ENCODE measurements at regions not wholly inside any gene's neighbourhood (a gene's known extent, or its start where the extent isn't known, plus 50 kb on each side); places are given as distances from the start of the nearest gene placed in this dataset.

DNA sequence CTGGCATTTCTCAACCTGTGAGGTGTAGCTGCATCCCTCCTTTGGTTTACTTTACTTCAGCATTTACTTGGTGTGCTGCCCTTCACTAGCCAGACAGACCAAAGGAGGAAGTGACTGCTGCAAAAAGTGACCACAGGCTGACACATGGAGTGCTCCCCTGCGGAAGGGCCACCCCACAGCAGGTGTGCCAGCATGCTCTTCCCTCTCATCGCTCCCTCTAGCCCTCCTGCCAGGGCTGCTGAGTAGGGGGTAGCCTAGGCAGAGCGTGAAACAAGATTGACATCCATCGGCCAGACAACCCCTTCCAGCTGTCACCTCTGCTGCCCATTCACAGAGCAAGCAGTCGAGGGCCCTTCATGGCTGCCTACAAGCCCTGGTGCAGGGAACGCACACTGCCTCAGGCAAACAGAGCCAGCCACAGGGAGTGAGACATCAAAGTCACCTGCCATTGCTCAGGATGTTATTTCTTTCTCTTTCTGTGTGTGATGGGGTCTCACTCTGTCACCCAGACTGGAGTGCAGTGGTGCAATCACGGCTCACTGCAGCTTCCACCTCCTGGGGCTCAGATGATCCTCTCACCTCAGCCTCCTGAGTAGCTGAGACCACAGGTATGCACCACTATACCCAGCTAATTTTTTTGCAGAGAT lies 102.0 kb upstream of the RPS6KA2 start:
- no CpG with 5 or more reads among the region's 7 CpGs for WGBS (ENCODE audit: insufficient coverage, insufficient read length)
- DNase-seq (ENCODE audit: low read depth, low spot score), result no peak
- peaks cover 2% of the 10 kb centered on the region; the same call in 1 of the 2 replicates for H3K4me1 ChIP-seq (ENCODE audit: control insufficient read depth, insufficient read depth, low read length)
- H3K27me3 ChIP-seq (ENCODE audit: control insufficient read depth, insufficient read depth, low read length), result no peaks in the 10 kb centered on the region
- H3K36me3 ChIP-seq (ENCODE audit: control insufficient read depth, insufficient read depth, low read length), result no peaks in the 10 kb centered on the region
- no peaks in the 10 kb centered on the region for H3K9me3 ChIP-seq (ENCODE audit: control insufficient read depth, insufficient read depth, low read length)
- no peak overlapping the region for H3K27ac ChIP-seq (ENCODE audit: low read length)
- no peak overlapping the region for H3K4me3 ChIP-seq (ENCODE audit: low read length)

DNA sequence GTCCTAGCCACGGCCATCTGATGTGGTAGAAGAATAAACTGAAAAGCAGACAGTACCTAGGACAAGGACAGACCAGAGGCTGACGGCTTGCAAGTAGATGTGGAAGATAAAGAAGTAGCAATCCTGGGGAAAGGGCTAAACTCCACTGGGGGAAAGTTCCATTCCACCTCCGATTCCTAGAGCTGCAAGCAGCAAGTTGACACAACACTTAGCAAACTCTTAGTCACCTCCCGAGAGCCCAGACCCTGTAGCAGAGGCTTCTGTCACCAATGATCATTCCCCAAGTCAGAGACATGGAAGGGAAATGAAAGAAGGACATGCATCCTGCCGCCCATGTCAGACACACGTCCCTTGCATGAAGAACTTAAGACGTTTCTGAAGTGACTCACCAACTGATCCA lies 99.2 kb upstream of the RPS6KA2 start:
- WGBS (ENCODE audit: insufficient coverage, insufficient read length), result no CpG with 5 or more reads among the region's 7 CpGs
- no peaks in the 10 kb centered on the region for H3K9me3 ChIP-seq (ENCODE audit: control insufficient read depth, insufficient read depth, low read length)
- no peaks in the 10 kb centered on the region for H3K4me1 ChIP-seq (ENCODE audit: control insufficient read depth, insufficient read depth, low read length)
- DNase-seq (ENCODE audit: low read depth, low spot score), result no peak
- H3K4me3 ChIP-seq (ENCODE audit: low read length), result no peak overlapping the region
- no peaks in the 10 kb centered on the region for H3K36me3 ChIP-seq (ENCODE audit: control insufficient read depth, insufficient read depth, low read length)
- no peaks in the 10 kb centered on the region for H3K27me3 ChIP-seq (ENCODE audit: control insufficient read depth, insufficient read depth, low read length)
- no peak overlapping the region for H3K27ac ChIP-seq (ENCODE audit: low read length)

DNA sequence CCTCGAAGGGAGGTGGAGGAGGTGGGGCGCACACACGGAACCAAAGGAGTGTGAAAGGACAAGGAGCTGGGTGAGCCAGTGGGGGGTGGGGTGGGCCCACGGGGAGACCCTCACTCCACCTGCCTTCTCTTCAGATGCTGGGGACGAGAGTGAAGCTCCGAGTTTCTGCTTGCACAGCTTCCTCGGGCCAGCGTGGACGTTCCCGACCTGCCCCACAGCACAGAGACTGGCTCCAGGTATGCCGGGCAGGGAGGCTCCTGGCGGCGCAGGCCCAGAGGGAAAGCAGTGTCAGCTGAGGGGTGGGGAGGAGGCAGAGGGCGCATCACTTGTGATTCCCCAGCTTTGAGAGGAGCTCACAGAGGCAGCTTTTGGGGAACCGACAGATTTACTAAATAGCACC lies 98.5 kb upstream of the RPS6KA2 start:
- H3K27ac ChIP-seq (ENCODE audit: low read length), result no peak overlapping the region
- no peaks in the 10 kb centered on the region for H3K36me3 ChIP-seq (ENCODE audit: control insufficient read depth, insufficient read depth, low read length)
- WGBS (ENCODE audit: insufficient coverage, insufficient read length), result no CpG with 5 or more reads among the region's 15 CpGs

DNA sequence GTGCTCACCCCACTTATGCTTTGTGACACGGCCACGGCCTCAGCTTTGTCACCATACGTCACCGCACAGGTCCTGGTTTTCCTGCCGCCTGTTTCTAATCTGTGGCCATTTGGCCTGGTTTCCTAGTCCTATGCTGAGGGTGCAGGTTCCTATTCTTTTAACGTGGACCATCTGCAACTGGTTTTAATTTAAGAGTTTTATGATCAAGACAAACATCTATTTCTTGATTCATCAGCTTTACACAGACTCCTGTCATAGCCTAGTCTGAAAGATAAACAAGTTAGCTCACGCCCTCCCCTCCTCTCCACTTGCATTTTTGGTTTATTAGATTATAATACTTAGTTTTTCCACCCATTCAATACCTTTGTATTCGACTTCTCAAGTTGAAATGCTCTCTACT lies 97.5 kb upstream of the RPS6KA2 start:
- Histone ChIP-seq H3K4me3 (ENCODE audit: low read length) (no peak overlapping the region), H3K27ac (ENCODE audit: low read length) (no peak overlapping the region), H3K36me3 (ENCODE audit: control insufficient read depth, insufficient read depth, low read length) (no peaks in the 10 kb centered on the region), H3K27me3 (ENCODE audit: control insufficient read depth, insufficient read depth, low read length) (no peaks in the 10 kb centered on the region), H3K4me1 (ENCODE audit: control insufficient read depth, insufficient read depth, low read length) (no peaks in the 10 kb centered on the region), H3K9me3 (ENCODE audit: control insufficient read depth, insufficient read depth, low read length) (no peaks in the 10 kb centered on the region)
- DNase-seq (ENCODE audit: low read depth, low spot score), result no peak
- WGBS (ENCODE audit: insufficient coverage, insufficient read length), result no CpG with 5 or more reads among the region's 8 CpGs

More for the DNA sequence above, 98.5 kb upstream of the RPS6KA2 start:
- Histone ChIP-seq H3K4me1 (ENCODE audit: control insufficient read depth, insufficient read depth, low read length) (no peaks in the 10 kb centered on the region), H3K9me3 (ENCODE audit: control insufficient read depth, insufficient read depth, low read length) (no peaks in the 10 kb centered on the region), H3K27me3 (ENCODE audit: control insufficient read depth, insufficient read depth, low read length) (no peaks in the 10 kb centered on the region), H3K4me3 (ENCODE audit: low read length) (no peak overlapping the region; the same call in 1 of the 2 replicates)
- DNase-seq (ENCODE audit: low read depth, low spot score), result no peak

DNA sequence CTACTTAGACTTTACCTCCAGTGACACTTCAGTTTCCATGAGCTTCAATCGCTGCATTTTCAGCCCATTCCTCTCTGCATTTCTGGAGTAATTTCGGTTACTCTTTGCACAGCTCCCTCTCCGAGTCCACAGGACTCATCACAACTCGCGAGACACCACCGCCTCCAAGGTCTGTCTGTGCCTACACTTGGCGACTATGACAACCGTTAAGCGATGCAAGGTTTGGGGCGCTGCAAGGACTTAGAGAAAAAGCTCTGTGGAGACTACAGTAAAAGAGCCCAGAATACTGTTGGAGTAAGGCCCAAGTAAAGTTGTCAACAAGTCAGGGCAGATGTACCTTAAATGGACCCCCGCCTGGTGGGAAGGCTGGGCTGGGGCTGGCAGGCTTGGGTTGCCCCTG lies 95.7 kb upstream of the RPS6KA2 start:
- WGBS (ENCODE audit: insufficient coverage, insufficient read length), result no CpG with 5 or more reads among the region's 11 CpGs
- Histone ChIP-seq H3K9me3 (ENCODE audit: control insufficient read depth, insufficient read depth, low read length) (no peaks in the 10 kb centered on the region), H3K4me3 (ENCODE audit: low read length) (no peak overlapping the region), H3K4me1 (ENCODE audit: control insufficient read depth, insufficient read depth, low read length) (no peaks in the 10 kb centered on the region), H3K36me3 (ENCODE audit: control insufficient read depth, insufficient read depth, low read length) (no peaks in the 10 kb centered on the region), H3K27me3 (ENCODE audit: control insufficient read depth, insufficient read depth, low read length) (no peaks in the 10 kb centered on the region), H3K27ac (ENCODE audit: low read length) (no peak overlapping the region)
- no peak for DNase-seq (ENCODE audit: low read depth, low spot score)

DNA sequence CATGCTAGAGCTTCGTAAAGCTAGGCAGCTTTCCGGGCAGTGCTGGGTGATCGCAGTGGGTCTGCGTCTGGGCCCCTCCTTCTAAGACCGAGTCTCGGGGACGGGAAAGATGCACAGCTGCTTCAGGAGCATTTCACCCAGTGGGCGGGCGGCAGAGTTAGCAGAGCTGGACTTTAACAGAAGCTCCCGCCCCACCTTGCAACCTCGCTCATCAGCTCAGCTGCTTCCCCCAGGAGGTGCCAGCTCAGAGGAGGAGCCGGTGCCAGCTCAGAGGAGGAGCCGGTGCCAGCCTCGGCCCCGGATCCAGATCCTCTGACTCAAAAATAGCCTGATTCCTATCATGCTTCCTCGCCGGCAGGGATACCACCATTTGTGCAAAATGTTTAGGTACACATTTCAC lies 94.5 kb upstream of the RPS6KA2 start:
- Histone ChIP-seq H3K4me3 (ENCODE audit: low read length) (no peak overlapping the region), H3K27me3 (ENCODE audit: control insufficient read depth, insufficient read depth, low read length) (no peaks in the 10 kb centered on the region), H3K27ac (ENCODE audit: low read length) (no peak overlapping the region), H3K36me3 (ENCODE audit: control insufficient read depth, insufficient read depth, low read length) (no peaks in the 10 kb centered on the region), H3K9me3 (ENCODE audit: control insufficient read depth, insufficient read depth, low read length) (no peaks in the 10 kb centered on the region), H3K4me1 (ENCODE audit: control insufficient read depth, insufficient read depth, low read length) (no peaks in the 10 kb centered on the region)
- DNase-seq (ENCODE audit: low read depth, low spot score), result no peak
- no CpG with 5 or more reads among the region's 17 CpGs for WGBS (ENCODE audit: insufficient coverage, insufficient read length)

DNA sequence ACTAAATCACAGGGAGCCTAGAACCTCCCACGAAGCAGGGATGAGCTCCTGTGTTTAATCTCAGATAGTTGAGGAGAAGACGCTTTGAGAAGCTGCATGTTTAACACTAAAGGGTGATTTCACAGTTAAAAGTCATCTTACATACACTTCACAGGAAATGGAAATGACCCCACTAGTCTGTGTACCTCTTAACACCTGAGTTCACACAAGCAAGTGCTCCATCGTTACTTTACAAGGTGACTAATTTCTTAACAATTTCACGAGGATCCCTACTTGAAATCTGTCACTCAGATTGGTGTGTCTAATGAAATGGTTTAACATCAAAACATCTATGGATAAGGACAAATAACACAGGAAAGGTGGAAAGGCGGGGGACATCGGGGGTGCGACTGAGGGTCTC lies 93.8 kb upstream of the RPS6KA2 start:
- no CpG with 5 or more reads among the region's 7 CpGs for WGBS (ENCODE audit: insufficient coverage, insufficient read length)
- H3K4me1 ChIP-seq (ENCODE audit: control insufficient read depth, insufficient read depth, low read length), result no peaks in the 10 kb centered on the region
- H3K9me3 ChIP-seq (ENCODE audit: control insufficient read depth, insufficient read depth, low read length), result no peaks in the 10 kb centered on the region
- H3K27me3 ChIP-seq (ENCODE audit: control insufficient read depth, insufficient read depth, low read length), result no peaks in the 10 kb centered on the region
- no peak overlapping the region for H3K27ac ChIP-seq (ENCODE audit: low read length)
- no peaks in the 10 kb centered on the region for H3K36me3 ChIP-seq (ENCODE audit: control insufficient read depth, insufficient read depth, low read length)
- H3K4me3 ChIP-seq (ENCODE audit: low read length), result no peak overlapping the region
- DNase-seq (ENCODE audit: low read depth, low spot score), result no peak

DNA sequence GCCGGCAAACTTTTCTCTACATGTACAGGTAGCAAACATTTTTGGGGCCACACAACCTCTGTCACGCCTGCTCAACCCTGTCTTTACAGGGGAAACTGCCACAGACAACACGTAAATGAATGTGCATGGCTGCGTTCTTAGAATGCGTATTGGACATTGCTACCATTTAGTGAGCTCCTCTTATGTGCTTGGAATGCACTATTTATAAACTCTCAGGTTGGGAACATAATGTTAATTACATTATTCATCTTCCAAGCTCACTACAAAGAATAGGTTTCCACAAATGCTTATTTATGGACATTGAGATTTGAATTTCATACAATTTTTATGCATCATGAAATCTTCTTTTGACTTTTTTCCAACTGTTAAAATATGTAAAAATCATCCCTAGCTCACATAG lies 92.0 kb upstream of the RPS6KA2 start:
- DNase-seq (ENCODE audit: low read depth, low spot score), result no peak
- no CpG with 5 or more reads among the region's 5 CpGs for WGBS (ENCODE audit: insufficient coverage, insufficient read length)
- no peak overlapping the region for H3K4me3 ChIP-seq (ENCODE audit: low read length)
- no peaks in the 10 kb centered on the region for H3K36me3 ChIP-seq (ENCODE audit: control insufficient read depth, insufficient read depth, low read length)
- H3K4me1 ChIP-seq (ENCODE audit: control insufficient read depth, insufficient read depth, low read length), result no peaks in the 10 kb centered on the region
- H3K9me3 ChIP-seq (ENCODE audit: control insufficient read depth, insufficient read depth, low read length), result no peaks in the 10 kb centered on the region
- H3K27ac ChIP-seq (ENCODE audit: low read length), result no peak overlapping the region
- no peaks in the 10 kb centered on the region for H3K27me3 ChIP-seq (ENCODE audit: control insufficient read depth, insufficient read depth, low read length)

DNA sequence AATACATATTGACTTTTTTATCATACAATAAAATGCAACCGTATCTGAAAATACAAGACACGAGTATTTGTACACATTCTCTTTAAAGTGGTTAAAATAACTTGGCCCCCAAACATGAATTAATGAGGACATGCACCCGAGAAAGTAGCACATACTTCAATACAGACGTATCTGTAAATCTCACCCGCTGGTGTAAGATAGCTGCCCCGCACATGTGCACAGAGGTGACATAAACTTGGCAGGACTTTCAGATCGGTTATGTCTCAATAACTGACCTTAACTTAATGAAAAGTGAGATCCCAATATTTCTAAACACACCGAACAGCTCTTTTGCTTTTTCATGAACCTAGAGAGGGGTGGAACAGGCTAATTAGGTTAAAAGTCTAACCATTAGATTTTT lies 91.5 kb upstream of the RPS6KA2 start:
- no peak for DNase-seq (ENCODE audit: low read depth, low spot score)

DNA sequence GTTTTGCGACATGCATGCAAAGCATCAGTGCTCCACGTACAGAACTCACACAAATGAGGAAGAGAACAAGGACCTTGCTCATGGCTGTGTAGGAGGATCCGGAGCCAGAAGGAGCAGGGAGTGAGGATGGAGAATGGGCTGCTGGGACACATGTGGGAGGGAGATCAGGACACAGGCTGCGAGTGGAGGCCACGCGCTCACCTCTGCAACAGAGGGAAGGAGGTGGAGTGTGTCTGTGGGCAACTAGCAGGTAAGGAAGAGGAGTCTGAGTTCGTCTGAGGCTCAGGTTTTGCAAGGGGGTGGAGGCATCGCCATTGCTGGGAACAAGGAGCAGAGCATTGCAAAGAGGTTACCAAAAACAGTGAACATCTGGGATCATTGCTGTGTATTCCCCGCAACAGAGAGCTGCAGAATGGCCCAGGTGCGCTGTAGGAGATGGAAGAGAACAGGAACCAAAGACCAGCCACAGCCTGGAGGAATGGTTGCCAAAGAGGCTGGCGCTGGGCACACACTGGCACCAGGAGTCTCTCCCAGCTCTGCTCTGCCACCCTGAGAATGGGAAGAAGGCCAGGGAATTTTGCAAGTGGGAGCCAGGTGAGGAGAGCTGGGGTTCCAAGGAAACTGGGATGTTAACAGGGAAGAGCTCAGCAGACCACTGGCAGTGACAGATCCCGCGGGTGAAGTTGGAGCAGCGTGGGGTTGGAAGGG lies 90.0 kb upstream of the RPS6KA2 start:
- Histone ChIP-seq H3K27me3 (ENCODE audit: control insufficient read depth, insufficient read depth, low read length) (no peaks in the 10 kb centered on the region), H3K4me3 (ENCODE audit: low read length) (no peak overlapping the region), H3K36me3 (ENCODE audit: control insufficient read depth, insufficient read depth, low read length) (no peaks in the 10 kb centered on the region), H3K9me3 (ENCODE audit: control insufficient read depth, insufficient read depth, low read length) (no peaks in the 10 kb centered on the region), H3K4me1 (ENCODE audit: control insufficient read depth, insufficient read depth, low read length) (no peaks in the 10 kb centered on the region), H3K27ac (ENCODE audit: low read length) (no peak overlapping the region)
- no peak for DNase-seq (ENCODE audit: low read depth, low spot score)
- no CpG with 5 or more reads among the region's 14 CpGs for WGBS (ENCODE audit: insufficient coverage, insufficient read length)

More for the DNA sequence above, 91.5 kb upstream of the RPS6KA2 start:
- no peaks in the 10 kb centered on the region for H3K27me3 ChIP-seq (ENCODE audit: control insufficient read depth, insufficient read depth, low read length)
- no peak overlapping the region for H3K4me3 ChIP-seq (ENCODE audit: low read length)
- no peak overlapping the region for H3K27ac ChIP-seq (ENCODE audit: low read length)
- no CpG with 5 or more reads among the region's 8 CpGs for WGBS (ENCODE audit: insufficient coverage, insufficient read length)
- no peaks in the 10 kb centered on the region for H3K9me3 ChIP-seq (ENCODE audit: control insufficient read depth, insufficient read depth, low read length)
- H3K36me3 ChIP-seq (ENCODE audit: control insufficient read depth, insufficient read depth, low read length), result no peaks in the 10 kb centered on the region
- H3K4me1 ChIP-seq (ENCODE audit: control insufficient read depth, insufficient read depth, low read length), result no peaks in the 10 kb centered on the region

DNA sequence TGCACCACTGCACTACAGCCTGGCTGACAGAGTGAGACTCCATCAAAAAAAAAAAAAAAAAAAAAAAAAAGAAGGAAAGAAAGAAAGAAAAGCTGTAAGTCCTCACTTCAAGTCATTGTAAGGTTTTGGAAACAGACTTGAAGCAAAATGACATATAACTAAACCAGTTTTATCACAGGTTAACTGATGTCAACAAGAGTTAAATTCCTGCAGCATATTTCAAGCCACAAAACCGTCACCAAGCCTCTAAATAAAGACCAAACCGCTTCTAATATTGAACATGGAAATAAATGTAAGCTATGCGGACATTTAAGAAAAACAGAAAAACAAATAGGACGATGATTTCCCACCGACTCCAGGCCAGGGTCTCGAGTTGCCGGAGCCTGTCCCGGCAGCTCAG lies 88.9 kb upstream of the RPS6KA2 start:
- Histone ChIP-seq H3K9me3 (ENCODE audit: control insufficient read depth, insufficient read depth, low read length) (no peaks in the 10 kb centered on the region), H3K27me3 (ENCODE audit: control insufficient read depth, insufficient read depth, low read length) (no peaks in the 10 kb centered on the region), H3K4me3 (ENCODE audit: low read length) (no peak overlapping the region), H3K27ac (ENCODE audit: low read length) (no peak overlapping the region), H3K4me1 (ENCODE audit: control insufficient read depth, insufficient read depth, low read length) (no peaks in the 10 kb centered on the region), H3K36me3 (ENCODE audit: control insufficient read depth, insufficient read depth, low read length) (no peaks in the 10 kb centered on the region)
- no CpG with 5 or more reads among the region's 8 CpGs for WGBS (ENCODE audit: insufficient coverage, insufficient read length)
- DNase-seq (ENCODE audit: low read depth, low spot score), result no peak
